ENCODE measurements at regions not wholly inside any gene's neighbourhood (a gene's known extent, or its start where the extent isn't known, plus 50 kb on each side); places are given as distances from the start of the nearest gene placed in this dataset.

GRCh38 chr13:65866138-65866537 is 1364.0 kb downstream of the PCDH9 start:
- TF ChIP-seq CTCF (IDR thresholded peaks at IDR 0.05) (no peak), POLR2A (IDR thresholded peaks at IDR 0.05) (no peak), EP300 (IDR thresholded peaks at IDR 0.05) (no peak)

All from ovary (tissue), 3 donors.